ENCODE measurements at regions not wholly inside any gene's neighbourhood (a gene's known extent, or its start where the extent isn't known, plus 50 kb on each side); places are given as distances from the start of the nearest gene placed in this dataset.
"Not testable (repeated sequence)": the region's sequence is repeated elsewhere in the genome, so short reads cannot be mapped to it uniquely, and the experiment has no call there.

- DNase-seq (ENCODE audit: low read depth, low spot score) = peak; percentile 97
These were observed 92.5 kb upstream of the RUNX3 start for GRCh38 chr1:25022361-25023189.

GRCh38 chr1:25021591-25022215, 91.6 kb upstream of the RUNX3 start:
- DNase-seq (ENCODE audit: low read depth, low spot score) = no peak

- DNase-seq (ENCODE audit: low read depth, low spot score) = no peak
These were observed 90.9 kb upstream of the RUNX3 start for GRCh38 chr1:25020851-25021590.

- DNase-seq (ENCODE audit: low read depth, low spot score) = no peak
These were observed 90.2 kb upstream of the RUNX3 start for GRCh38 chr1:25020173-25020845.

- no peak for DNase-seq (ENCODE audit: low read depth, low spot score)
These were observed 89.5 kb upstream of the RUNX3 start for GRCh38 chr1:25019337-25020172.

- no peak for DNase-seq (ENCODE audit: low read depth, low spot score)
These were observed 88.9 kb upstream of the RUNX3 start for GRCh38 chr1:25018943-25019336.

- no peak for DNase-seq (ENCODE audit: low read depth, low spot score)
These were observed 88.1 kb upstream of the RUNX3 start for GRCh38 chr1:25018110-25018735.

GRCh38 chr1:25017436-25018109, 87.5 kb upstream of the RUNX3 start:
- DNase-seq (ENCODE audit: low read depth, low spot score) = no peak

GRCh38 chr1:25012966-25013962, 83.2 kb upstream of the RUNX3 start:
- DNase-seq (ENCODE audit: low read depth, low spot score) = no peak

GRCh38 chr1:25011943-25012638, 82.0 kb upstream of the RUNX3 start:
- DNase-seq (ENCODE audit: low read depth, low spot score) = no peak

GRCh38 chr1:25011275-25011674, 81.2 kb upstream of the RUNX3 start:
- no peak for DNase-seq (ENCODE audit: low read depth, low spot score)

GRCh38 chr1:25009671-25010262, 79.7 kb upstream of the RUNX3 start:
- no peak for DNase-seq (ENCODE audit: low read depth, low spot score)

- DNase-seq (ENCODE audit: low read depth, low spot score) = no peak
These were observed 78.1 kb upstream of the RUNX3 start for GRCh38 chr1:25008192-25008485.

GRCh38 chr1:25007390-25008191, 77.5 kb upstream of the RUNX3 start:
- not testable (repeated sequence) for DNase-seq (ENCODE audit: low read depth, low spot score)

- no peak for DNase-seq (ENCODE audit: low read depth, low spot score)
These were observed 76.7 kb upstream of the RUNX3 start for GRCh38 chr1:25006770-25007169.

GRCh38 chr1:25004355-25004754, 74.3 kb upstream of the RUNX3 start:
- no peak for DNase-seq (ENCODE audit: low read depth, low spot score)
